HG03354 (cell line): ENCODE measurements at regions not wholly inside any gene's neighbourhood (a gene's known extent, or its start where the extent isn't known, plus 50 kb on each side); places are given as distances from the start of the nearest gene placed in this dataset.

Experiments used
- ATAC-seq: cut with Tn5 transposase; IDR thresholded peaks from one replicate; pipeline ENCODE4 v1.9.1; 2021; ENCODE audit warnings: mild to moderate bottlenecking; ENCODE audit not compliant: unreplicated experiment, poor library complexity, severe bottlenecking

DNA sequence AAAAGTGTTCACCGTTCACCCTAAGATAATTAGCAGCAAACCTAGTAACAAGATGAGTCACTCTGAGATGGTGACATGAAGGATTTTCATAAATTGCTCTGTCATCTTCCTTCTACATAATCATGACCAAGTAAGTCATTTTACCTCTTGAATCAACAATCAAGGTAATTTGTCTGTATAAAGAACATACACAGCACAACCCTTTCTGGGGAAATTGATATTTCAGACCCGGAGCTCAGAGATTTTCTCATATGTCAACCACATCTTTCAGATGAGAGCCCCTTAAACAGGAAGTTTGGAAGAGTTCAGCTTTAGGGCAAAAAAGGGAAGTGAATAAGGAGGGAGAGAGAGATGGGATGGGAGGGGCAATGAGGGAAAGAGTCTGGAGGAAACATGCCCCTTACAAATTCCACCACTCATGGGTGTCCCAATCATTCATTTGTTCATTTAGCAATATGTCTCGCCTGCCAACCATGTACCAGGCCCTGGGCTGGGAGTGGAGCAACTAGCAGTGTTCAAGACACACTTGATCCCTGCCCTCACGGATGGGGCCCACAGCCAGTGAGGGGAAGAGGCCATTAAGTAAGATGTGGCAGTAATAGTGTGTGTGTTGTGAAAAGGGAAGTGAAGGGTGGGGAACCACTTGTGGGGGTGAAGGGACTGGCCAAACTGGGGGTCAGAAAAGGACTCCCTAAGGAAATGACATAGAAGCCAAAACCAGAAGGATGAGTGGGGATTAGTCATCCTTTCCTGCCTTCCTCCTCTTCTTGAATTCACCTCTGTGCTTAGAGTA lies 190.9 kb downstream of the MAFB start:
- no peak for ATAC-seq

DNA sequence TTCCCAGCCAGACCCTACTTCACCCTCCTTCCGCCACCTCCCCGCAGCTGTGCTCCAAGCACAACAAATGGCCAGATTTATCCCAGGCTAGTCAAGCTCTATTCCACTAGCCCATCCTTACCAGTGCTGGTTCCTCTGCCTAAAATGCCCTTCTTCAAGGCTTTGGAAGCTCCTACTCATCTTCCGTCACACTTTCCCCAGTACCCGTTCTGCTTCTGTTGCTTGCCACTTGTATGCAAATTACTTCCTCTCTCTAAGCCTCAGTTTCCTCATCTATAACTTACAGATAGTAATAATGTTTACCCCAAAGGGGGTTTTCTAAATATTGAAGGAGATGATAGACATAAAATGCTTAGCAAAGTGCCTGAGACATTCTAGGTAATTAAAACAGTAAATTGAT lies 193.1 kb downstream of the MAFB start:
- no peak for ATAC-seq

DNA sequence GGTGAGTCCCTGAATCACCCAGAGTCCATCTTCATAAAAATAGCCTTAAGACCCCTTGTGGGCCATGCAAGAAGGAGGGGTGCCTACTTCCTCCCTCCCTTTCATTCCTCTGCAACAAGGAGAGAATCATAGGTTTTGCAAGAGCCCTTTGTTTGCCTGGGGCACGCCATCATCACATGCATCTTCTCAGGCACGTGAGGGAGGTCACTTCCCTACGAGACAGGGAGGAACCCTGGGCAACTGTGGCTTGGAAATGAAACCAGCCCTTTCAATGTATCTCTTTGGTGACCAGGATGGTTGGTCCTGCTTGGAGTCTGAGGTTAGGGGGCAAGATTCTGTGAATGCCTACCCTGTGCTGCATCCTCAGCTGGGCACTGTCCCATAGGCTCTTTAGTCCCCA lies 194.8 kb downstream of the MAFB start:
- ATAC-seq = no peak

DNA sequence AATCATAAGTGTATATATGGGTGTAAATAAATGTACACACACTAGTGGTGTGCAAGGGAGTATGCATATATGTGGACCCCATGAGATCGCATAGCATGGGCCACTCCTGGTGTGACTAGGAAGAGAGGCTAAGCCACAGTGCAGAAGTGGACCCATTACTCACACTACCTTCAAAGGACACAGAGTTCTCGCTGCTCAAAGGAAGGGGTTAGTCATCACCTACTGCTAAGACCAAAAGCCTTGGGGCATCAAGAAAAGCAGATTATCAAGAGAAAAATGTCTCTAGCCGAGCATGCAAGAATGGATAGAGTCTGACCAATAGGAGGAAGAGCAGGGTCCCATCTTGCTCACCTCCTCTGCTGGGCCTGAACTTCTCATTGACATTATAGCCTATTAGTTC lies 195.5 kb downstream of the MAFB start:
- ATAC-seq = no peak

DNA sequence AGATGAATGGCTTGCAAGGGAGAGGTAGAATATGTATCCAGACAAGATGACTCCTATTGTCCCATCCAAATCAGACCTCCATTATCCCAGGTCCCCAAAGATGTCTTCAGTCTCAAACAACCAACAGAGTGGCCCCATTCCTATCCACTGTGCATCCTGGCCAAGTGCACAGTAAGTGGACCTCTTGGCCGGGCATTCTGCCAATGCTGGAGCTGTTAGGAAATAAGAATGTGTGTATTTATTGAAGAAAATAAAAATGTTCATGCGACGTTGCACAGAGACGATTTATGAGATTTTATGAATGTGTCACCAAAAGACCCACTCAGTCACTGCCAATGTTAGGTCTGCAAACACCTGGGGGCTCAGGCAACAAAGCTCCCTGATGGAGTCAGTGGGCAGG lies 196.0 kb downstream of the MAFB start:
- ATAC-seq = no peak

DNA sequence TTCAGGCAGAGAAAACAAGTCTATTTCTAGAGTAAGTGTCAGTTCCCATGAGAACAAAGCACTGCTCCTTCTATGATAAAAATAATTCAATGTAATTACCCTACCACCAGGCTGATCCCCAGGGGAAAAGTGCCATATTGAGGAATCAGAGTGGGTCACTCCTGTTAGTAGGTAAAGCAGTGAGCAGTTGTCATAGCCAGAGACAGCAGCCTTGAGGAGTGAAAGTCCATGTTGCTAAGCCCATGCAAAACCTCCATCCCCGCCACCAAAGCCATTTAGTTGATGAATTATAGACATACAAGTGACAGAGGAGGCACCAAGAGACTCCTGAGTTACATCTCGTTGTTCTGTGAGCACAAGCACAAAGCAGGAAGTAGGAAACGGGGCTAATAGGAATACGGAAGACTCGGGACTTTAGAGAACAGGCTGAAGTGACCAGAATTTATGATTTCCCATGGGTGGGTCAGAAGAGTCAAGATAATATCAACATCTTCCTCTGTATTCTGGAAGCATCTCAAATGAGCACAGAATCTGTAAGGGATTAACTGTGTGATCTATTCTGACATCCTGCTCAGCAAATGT lies 197.9 kb downstream of the MAFB start:
- ATAC-seq = no peak

DNA sequence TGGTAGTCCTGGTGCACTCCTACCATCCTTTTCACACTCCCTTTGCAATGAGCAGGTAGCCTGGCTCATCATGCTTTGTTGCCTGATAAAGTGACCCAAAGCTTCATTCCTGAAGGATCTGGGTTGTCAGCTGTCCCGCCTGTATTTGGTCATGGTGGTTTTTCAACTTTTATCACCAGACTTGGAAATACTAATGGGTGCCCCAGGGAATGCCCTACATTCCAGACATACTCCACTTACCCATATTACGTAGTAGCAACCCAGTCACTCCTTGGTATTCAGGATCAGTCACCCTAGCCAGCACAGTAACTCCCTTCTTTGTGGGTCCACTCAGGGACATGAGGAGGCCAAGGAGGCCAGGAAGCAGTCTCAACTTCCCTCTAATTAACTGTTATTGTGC lies 199.2 kb downstream of the MAFB start:
- ATAC-seq = no peak

DNA sequence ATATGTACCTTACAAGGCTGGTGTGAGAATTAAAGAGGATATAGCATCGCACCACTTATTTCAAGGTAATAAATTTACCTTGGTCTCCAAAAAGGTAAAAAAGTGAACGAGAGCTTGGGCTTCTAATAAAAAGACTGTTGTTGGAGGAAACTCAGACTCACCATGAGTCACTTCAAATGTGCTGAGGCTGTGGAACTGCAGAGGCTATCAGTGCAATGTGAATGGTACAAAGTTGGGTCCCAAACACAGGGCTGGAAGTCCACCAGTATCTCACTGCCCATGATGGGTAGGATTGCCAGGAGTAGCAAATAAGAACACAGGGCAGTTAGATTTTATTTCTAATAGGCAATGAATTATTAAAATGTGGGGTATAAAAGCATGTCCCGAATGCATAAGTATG lies 200.6 kb downstream of the MAFB start:
- ATAC-seq = no peak

DNA sequence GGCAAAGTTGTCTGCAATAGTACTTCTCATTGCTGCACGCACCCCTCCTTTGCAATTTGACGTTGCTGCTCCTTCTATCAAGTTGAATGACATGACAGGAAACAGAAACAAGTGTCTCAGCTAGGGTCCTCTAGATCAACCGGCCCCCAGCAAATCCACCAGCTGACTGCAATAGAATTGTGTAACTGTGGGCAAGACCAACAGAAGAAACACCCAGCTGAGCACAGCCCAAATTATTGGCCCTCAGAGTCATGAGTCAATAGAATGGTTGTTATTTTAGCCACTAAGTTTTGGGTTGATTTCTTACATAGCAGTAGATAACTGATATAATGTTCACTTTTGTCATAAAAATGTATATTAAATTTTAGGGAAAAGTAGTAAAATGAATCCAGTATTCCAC lies 202.7 kb downstream of the MAFB start:
- no peak for ATAC-seq

DNA sequence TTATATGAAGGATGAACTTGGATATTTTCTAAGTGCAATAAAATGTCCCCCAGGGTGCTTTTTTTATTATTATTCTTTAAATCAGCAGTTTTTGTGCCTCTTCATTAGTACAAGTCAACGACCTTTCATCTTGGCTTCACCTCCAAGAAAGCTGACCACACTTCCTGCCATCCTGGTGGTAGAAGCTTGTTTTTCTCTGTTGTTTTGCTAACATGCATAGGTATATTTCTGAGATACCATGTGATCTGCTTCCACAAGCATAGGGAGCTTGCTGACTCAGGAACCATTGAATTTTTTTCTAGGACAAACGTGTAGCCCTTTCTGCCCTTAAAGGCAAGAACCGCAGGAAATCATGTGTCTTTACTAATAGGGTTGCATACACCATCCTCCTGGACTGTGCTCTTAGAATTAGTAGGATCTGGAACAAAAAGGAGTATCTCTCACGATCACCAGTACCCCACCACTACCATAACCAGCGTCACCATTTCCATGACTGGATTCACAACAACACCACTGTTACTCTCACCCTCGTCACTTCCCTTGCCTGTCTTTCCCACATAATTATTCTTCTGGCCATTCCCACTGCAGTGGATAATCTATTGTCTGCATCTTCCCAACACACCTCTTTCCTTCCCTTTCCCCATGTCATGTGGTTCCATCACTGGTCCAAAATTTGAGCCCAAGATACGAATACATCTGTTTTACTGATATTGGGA lies 207.1 kb downstream of the MAFB start:
- no peak for ATAC-seq

DNA sequence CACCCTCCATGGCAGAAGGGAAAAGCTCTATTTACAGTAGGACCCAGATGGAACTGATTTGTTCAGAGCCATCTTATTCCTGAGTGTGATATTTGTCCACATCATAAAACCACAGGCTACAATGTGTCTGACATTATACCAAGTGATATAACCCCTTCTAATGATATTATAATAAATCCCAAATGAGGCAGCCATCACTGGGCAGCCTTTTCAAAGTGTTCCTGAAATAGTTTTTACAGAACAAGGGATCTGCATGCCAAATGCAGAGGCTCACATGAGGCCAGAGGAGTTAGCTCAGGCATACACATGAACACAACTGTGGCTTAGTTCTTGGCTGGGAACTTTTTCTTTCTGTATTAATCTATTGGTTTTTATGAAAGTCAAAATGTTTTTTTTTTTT lies 207.7 kb downstream of the MAFB start:
- no peak for ATAC-seq

DNA sequence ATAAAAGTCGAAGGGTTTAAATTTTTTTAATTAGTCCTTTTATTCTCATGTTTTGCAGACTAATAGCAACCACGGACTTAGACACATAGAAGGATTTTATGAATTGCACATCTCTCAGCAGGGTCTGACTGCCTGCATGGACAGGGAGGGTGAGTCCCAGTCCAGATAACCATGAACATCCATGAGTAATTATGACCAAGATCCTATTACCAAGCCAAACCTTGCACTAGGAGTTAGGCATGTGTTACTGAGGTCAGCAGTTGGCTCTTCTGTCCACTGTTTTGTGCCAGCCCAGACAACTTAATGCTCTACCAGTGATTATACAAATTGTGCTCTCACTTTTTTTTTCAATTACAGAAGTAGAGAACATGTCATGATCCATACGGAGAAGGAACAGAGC lies 211.2 kb downstream of the MAFB start:
- ATAC-seq = no peak

DNA sequence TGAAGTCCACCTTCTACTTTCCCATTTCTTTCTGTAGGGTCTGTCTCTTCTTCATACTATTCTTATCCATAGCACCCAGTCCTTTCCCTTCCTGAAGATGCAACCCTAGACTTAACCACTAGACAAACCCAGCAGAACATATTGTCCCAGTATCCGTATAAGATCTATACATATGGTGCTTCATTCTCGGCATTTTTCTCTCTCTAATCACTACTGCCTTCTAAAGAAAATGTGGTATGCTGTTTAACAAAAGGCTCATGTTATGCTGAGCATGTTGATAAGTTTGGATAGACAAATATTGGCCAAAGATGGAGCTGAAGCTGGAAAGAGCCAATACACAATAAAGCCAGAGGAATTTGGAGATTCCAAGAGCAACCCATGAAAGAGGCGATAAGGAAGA lies 212.6 kb downstream of the MAFB start:
- no peak for ATAC-seq

DNA sequence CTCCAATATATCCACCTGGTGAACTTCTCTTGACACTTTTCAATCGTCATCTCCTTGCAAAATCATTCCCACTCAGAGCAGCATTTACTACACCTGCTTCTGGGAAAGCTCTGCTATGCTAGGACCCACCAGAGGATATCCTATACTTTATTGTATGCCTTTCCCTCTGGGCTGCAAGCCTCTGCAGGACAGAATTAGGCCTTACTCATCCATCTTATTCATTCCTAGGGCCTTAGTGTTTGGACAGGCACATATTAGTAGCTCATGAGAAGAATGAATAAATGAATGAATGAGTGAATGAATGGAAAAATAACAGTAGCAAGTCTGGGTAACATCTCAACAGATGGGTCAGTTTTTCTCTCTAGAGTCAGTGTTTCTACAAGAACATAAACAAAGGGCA lies 216.1 kb downstream of the MAFB start:
- ATAC-seq = no peak

DNA sequence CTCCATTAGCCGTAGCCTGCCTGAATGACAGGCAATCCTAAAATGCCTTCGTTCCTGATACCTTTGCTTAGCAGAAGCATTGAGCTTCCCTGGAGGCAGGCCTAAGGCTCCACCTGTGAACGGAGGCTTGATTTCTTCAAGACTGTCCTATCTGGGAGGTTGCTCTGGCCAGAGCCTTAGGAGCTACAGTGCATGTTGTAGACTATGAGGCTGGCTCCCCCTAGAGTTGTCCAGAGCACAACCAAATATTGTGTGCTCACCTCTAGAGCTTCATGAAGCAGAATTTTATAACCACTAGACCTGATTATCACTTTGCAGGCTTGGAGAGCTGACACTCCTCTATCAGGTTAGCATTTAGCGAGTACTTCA lies 217.8 kb downstream of the MAFB start:
- ATAC-seq = no peak

DNA sequence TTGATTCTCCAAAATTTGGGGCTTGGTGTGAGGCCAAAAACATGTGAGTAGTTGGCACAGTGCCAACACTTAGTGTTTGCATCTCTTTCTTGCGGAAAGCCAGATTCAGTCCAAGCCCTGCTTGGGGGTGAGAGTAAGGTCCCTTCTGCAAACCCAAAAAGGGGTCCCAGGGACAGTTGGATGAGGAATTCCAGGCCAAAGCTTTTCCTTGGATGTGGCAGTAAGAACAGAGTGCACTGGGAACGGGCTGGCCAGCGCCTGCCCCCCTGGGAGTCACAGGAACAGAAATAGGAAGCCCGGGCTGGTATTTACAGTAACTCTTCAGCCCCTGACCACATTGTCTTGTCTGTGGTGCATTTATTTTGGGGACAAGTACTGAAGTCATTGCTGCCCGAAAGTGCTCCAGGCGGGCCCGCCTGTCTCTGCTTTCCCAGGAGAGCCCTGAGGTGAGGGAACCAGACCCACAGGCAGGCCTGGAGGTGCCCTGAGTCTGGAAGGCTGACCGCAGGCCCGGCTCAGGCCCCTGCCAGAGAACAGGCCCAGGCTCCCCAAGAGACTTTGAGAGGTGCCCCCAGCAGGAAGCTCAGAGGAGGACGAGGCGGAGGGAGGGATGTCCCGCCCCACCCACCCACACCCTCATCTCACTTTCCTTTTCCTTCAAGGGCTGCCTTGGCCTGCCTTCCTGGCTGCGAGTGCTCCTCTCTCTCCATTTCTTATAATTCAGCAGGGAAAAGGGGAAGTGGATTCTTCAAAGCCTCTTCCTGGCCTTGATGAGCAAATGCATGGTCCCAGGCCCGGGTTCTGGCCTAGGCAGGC lies 218.4 kb downstream of the MAFB start:
- ATAC-seq = no peak

DNA sequence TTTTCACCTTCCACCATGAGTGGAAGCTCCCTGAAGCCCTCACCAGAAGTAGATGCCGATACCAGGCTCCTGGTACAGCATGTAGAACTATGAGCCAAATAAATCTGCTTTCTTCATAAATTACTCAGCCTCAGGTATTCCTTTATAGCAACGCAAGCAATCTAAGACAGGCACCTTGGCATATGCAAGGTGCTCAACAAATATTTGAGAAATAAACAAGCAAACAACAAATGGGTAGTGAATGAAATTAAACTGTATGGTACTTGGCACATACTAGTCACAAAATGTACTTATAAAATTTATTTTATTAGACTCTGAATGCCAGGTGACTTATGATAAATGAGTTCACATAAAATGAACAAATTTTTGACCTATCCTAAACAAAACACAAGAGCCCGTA lies 220.3 kb downstream of the MAFB start:
- ATAC-seq = no peak

DNA sequence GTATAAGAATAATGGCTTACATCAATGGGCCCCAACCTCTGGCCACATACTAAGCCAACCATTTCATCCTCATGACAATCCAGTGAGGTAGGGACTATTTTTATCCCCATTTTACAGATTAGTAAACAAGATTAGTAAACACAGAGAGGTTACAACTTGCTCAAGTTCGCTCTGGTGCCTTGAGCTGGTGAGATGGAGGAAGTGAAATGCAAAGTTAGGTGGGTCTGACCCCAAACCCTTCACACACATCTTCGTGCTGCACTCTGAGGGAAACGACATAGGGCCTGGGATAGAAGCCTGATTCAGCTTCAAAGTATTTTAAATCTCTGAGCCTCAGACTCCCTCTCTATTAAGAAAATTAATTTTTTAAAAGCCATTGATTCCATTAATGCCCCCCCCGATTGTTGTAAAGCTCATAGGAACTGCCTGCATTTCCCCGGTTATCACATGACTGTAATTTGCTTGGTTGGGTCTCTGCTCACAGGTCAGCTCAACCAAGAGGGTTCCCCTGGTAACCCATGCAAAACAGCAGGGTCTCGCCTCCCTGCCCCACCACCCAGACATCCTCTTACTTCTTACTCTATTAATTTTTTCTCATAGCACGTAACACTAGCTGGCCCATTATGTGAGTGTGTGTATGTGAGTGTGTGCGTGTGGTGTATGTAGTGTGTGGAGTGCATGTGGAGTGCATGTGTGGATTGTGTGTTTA lies 221.2 kb downstream of the MAFB start:
- ATAC-seq = no peak

DNA sequence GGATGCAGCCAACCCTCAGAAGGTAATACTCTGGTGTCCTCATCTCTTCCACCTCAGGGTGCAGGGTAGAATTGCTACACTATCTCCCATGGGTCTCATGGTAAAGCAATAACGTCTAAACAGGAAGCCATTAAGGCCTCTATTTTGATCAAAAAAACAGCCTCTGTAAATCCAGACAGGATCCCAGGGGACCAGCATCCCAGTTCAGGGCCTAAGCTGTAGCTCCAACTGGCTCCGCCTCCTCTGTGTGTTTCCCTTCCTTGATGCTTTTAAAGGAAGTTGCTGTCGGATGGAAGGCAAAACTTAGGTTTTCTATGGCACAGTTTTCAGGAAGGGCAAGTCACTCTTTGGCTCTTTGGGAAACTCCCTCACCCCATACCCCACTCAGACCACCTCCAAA lies 222.0 kb downstream of the MAFB start:
- no peak for ATAC-seq

DNA sequence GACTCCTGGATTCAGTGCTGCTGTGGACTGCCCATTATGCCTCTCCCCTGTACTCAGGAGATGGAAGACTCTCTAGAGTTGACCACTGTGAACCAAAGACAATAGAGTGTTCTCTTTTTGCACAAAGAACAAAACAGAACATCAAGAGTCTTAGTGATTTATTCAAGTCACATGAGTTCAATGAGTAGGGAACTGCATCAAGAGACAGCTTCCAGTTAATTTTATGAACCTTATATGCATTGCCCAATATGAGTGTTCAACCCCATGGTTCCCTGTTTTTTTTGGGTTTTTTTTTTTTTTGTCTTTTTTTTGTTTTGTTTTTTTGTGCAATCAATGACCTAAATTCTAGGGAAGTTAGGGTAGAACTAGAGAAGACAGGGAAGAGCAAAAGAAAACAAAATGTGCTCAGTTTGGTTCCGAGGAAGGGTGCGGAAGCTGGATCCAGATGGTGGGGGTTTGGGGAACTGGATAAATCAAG lies 224.3 kb downstream of the MAFB start:
- no peak for ATAC-seq
